Loucy (cell line): ENCODE measurements at regions not wholly inside any gene's neighbourhood (a gene's known extent, or its start where the extent isn't known, plus 50 kb on each side); places are given as distances from the start of the nearest gene placed in this dataset.

Experiments
- EZH2phosphoT487 ChIP-seq: fragments of 200-600 bp; IDR thresholded peaks from 2 replicates; pipeline ENCODE4 v1.6.1; 2018; ENCODE audit warnings: antibody characterized with exemption, mild to moderate bottlenecking, moderate library complexity, borderline replicate concordance
- TF ChIP-seq, protein P1 (sequence below): fragments of 200-600 bp; sonication (generic); conservative IDR thresholded peaks from 2 replicates; pipeline ENCODE4 v1.5.1; 2014; ENCODE audit warnings: mild to moderate bottlenecking, antibody characterized with exemption, low read length

DNA sequence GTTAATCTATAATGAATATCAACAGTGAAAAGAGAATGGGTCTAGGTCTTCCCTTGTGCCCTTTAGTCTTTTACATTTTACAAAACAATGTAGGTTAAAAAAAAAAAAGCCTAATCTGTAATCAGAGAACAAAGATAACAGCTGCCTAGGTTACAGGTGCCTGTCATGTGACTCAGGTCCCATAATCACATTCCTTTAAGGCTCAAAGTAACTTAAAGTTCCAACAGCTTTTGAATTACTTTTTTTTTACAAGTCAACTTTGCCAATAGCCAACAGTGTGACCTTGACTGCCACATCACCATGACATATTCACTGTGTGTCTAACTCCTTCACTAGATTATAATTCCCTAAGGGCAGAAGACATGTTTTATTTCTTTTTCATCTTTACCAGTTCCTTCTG is 237.0 kb upstream of the API5 start:
- TF ChIP-seq, protein P1, sequence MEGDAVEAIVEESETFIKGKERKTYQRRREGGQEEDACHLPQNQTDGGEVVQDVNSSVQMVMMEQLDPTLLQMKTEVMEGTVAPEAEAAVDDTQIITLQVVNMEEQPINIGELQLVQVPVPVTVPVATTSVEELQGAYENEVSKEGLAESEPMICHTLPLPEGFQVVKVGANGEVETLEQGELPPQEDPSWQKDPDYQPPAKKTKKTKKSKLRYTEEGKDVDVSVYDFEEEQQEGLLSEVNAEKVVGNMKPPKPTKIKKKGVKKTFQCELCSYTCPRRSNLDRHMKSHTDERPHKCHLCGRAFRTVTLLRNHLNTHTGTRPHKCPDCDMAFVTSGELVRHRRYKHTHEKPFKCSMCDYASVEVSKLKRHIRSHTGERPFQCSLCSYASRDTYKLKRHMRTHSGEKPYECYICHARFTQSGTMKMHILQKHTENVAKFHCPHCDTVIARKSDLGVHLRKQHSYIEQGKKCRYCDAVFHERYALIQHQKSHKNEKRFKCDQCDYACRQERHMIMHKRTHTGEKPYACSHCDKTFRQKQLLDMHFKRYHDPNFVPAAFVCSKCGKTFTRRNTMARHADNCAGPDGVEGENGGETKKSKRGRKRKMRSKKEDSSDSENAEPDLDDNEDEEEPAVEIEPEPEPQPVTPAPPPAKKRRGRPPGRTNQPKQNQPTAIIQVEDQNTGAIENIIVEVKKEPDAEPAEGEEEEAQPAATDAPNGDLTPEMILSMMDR = no peak
- TF ChIP-seq EZH2phosphoT487 = no peak
